WTC11 (cell line): ENCODE measurements at regions not wholly inside any gene's neighbourhood (a gene's known extent, or its start where the extent isn't known, plus 50 kb on each side); places are given as distances from the start of the nearest gene placed in this dataset.

ENCODE experiments used
- ATAC-seq: fragments of 200-7000 bp; cut with Tn5 transposase; 2 replicates; pipeline ENCODE4 v1.10.0; 2021; ENCODE audit warnings: mild to moderate bottlenecking, moderate library complexity
- CTCF ChIA-PET: fragments of 300-600 bp; sonication (Branson Sonifier 250); formaldehyde crosslinking; loops from one replicate; lab custom pipeline; 2021; ENCODE audit warnings: antibody characterized with exemption; lab: Charles Lee
- POLR2A ChIA-PET: fragments of 350-600 bp; sonication (Branson Sonifier 250); formaldehyde crosslinking; loops from one replicate; lab custom pipeline; 2021; ENCODE audit warnings: antibody characterized with exemption; lab: Charles Lee
- DNase-seq: peaks from one replicate; pipeline ENCODE4 v3.0.0; 2021; ENCODE audit warnings: low spot score
- H3K27ac Mint-ChIP-seq: 2 replicates; pipeline ENCODE4 v1.8.0; 2021; ENCODE audit warnings: mixed read lengths
- H3K27me3 Mint-ChIP-seq: 2 replicates; pipeline ENCODE4 v1.8.0; 2021; ENCODE audit warnings: low read depth, mild to moderate bottlenecking, moderate library complexity, mixed read lengths
- H3K36me3 Mint-ChIP-seq: 2 replicates; pipeline ENCODE4 v1.8.0; 2021; ENCODE audit warnings: mixed read lengths
- H3K4me1 Mint-ChIP-seq: 2 replicates; pipeline ENCODE4 v1.8.0; 2022; ENCODE audit warnings: mixed read lengths
- H3K4me3 Mint-ChIP-seq: 2 replicates; pipeline ENCODE4 v1.8.0; 2021; ENCODE audit warnings: mild to moderate bottlenecking, moderate library complexity, mixed read lengths
- H3K9me3 Mint-ChIP-seq: 2 replicates; pipeline ENCODE4 v1.8.0; 2021; ENCODE audit warnings: mixed read lengths
- ATF3 ChIP-seq: sonication (generic); formaldehyde crosslinking; conservative IDR thresholded peaks from 2 replicates; pipeline ENCODE4 v1.8.1; 2022; ENCODE audit warnings: mild to moderate bottlenecking, missing genetic modification reagents
- E2F1 ChIP-seq: sonication (generic); formaldehyde crosslinking; IDR thresholded peaks from 2 replicates; pipeline ENCODE4 v1.8.0; 2022; ENCODE audit warnings: mild to moderate bottlenecking, missing genetic modification reagents
- ETV6 ChIP-seq: sonication (generic); formaldehyde crosslinking; IDR thresholded peaks from 2 replicates; pipeline ENCODE4 v1.8.1; 2022; ENCODE audit warnings: mild to moderate bottlenecking, missing genetic modification reagents
- GTF2I ChIP-seq: fragments of 250-450 bp; sonication (Bioruptor Pico); conservative IDR thresholded peaks from 2 replicates; pipeline ENCODE4 v1.4.0; 2021; ENCODE audit warnings: mild to moderate bottlenecking
- KAT7 ChIP-seq: sonication (generic); formaldehyde crosslinking; IDR thresholded peaks from 2 replicates; pipeline ENCODE4 v1.8.1; 2023; ENCODE audit warnings: missing genetic modification reagents, mild to moderate bottlenecking, borderline replicate concordance
- RELA ChIP-seq: sonication (generic); formaldehyde crosslinking; IDR thresholded peaks from 2 replicates; pipeline ENCODE4 v1.8.1; 2022; ENCODE audit warnings: missing genetic modification reagents, mild to moderate bottlenecking, borderline replicate concordance
- RORB ChIP-seq: fragments of 250-450 bp; sonication (Bioruptor Pico); IDR thresholded peaks from 2 replicates; pipeline ENCODE4 v1.9.0; 2021; ENCODE audit warnings: mild to moderate bottlenecking
- SMAD4 ChIP-seq: sonication (generic); formaldehyde crosslinking; IDR thresholded peaks from 2 replicates; pipeline ENCODE4 v1.8.0; 2022; ENCODE audit warnings: mild to moderate bottlenecking, missing genetic modification reagents
- SOX15 ChIP-seq: fragments of 250-450 bp; sonication (Bioruptor Pico); IDR thresholded peaks from 2 replicates; pipeline ENCODE4 v1.9.0; 2021; ENCODE audit warnings: mild to moderate bottlenecking
- TP53 ChIP-seq: sonication (generic); formaldehyde crosslinking; IDR thresholded peaks from 2 replicates; pipeline ENCODE4 v1.8.1; 2023; ENCODE audit warnings: mild to moderate bottlenecking, missing genetic modification reagents
- ZNF232 ChIP-seq: sonication (generic); formaldehyde crosslinking; IDR thresholded peaks from 2 replicates; pipeline ENCODE4 v1.8.0; 2022; ENCODE audit warnings: mild to moderate bottlenecking, missing genetic modification reagents
- ZNF317 ChIP-seq: sonication (generic); formaldehyde crosslinking; IDR thresholded peaks from 2 replicates; pipeline ENCODE4 v1.8.1; 2023; ENCODE audit warnings: low read depth, mild to moderate bottlenecking, moderate library complexity, missing genetic modification reagents, borderline replicate concordance
- ZNF512 ChIP-seq: sonication (generic); formaldehyde crosslinking; IDR thresholded peaks from 2 replicates; pipeline ENCODE4 v1.8.1; 2022; ENCODE audit warnings: missing genetic modification reagents, borderline replicate concordance
- TF ChIP-seq, protein P1 (sequence below): sonication (generic); formaldehyde crosslinking; IDR thresholded peaks from 2 replicates; pipeline ENCODE4 v1.8.0; 2022; ENCODE audit warnings: missing genetic modification reagents

DNA sequence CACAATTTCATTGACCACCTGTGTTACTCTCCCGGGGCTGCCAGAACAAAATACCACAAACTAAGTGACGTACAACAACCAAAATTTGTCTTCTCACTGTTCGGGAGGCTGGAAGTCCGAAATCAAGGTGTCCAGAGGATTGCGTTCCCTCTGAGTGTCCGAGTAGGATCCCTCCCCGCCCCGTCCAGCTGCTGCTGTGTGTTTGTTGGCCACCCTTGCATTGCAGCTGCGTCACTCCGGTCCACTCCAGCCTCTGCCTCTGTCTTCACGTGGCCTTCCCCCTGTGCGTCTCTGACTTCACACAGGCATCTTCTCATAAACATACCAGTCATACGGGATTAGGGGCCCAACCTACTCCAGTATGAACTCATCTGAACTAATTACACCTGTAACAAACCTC, 251.8 kb upstream of the SMIM21 start (continued):
- no peak for TF ChIP-seq GTF2I (CRISPR knock-in tag)
- no peak for TF ChIP-seq RELA (CRISPR knock-in tag)
- TF ChIP-seq KAT7, result no peak

DNA sequence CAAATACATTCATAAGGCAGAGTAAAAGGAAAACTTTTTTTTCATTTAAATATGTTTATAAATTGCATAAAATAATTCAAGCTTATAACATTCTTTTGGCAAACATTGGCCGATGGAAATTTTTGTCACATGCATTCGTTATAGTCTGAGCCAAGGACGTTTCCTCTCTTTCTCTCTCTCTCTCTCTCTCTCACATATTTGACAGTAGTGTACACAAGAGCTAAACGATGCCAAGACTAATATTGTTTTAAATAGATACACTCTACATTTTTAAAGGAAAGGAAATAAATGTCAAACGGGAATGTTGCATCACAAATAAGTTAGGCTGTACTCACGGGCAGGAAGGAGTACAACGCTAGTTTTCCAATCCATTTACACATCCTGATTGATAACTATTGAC, 251.1 kb upstream of the SMIM21 start:
- Mint-ChIP-seq H3K4me1 (peaks cover 8% of the 10 kb centered on the region), H3K9me3 (peaks cover 5% of the 10 kb centered on the region; the same call in 1 of the 2 replicates), H3K27ac (no peak overlapping the region)
- TF ChIP-seq, protein P1, sequence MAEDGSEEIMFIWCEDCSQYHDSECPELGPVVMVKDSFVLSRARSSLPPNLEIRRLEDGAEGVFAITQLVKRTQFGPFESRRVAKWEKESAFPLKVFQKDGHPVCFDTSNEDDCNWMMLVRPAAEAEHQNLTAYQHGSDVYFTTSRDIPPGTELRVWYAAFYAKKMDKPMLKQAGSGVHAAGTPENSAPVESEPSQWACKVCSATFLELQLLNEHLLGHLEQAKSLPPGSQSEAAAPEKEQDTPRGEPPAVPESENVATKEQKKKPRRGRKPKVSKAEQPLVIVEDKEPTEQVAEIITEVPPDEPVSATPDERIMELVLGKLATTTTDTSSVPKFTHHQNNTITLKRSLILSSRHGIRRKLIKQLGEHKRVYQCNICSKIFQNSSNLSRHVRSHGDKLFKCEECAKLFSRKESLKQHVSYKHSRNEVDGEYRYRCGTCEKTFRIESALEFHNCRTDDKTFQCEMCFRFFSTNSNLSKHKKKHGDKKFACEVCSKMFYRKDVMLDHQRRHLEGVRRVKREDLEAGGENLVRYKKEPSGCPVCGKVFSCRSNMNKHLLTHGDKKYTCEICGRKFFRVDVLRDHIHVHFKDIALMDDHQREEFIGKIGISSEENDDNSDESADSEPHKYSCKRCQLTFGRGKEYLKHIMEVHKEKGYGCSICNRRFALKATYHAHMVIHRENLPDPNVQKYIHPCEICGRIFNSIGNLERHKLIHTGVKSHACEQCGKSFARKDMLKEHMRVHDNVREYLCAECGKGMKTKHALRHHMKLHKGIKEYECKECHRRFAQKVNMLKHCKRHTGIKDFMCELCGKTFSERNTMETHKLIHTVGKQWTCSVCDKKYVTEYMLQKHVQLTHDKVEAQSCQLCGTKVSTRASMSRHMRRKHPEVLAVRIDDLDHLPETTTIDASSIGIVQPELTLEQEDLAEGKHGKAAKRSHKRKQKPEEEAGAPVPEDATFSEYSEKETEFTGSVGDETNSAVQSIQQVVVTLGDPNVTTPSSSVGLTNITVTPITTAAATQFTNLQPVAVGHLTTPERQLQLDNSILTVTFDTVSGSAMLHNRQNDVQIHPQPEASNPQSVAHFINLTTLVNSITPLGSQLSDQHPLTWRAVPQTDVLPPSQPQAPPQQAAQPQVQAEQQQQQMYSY, result no peak
- no peak for TF ChIP-seq ATF3 (CRISPR knock-in tag)
- TF ChIP-seq, all 79 proteins: peak for 0
- no peaks in the 10 kb centered on the region for H3K36me3 Mint-ChIP-seq
- CTCF ChIA-PET, result no interaction called here
- POLR2A ChIA-PET, result no interaction called here
- DNase-seq (no peak), ATAC-seq (no peak)
- no peak overlapping the region for H3K4me3 Mint-ChIP-seq
- H3K27me3 Mint-ChIP-seq, result no peaks in the 10 kb centered on the region; the same call in 1 of the 2 replicates

DNA sequence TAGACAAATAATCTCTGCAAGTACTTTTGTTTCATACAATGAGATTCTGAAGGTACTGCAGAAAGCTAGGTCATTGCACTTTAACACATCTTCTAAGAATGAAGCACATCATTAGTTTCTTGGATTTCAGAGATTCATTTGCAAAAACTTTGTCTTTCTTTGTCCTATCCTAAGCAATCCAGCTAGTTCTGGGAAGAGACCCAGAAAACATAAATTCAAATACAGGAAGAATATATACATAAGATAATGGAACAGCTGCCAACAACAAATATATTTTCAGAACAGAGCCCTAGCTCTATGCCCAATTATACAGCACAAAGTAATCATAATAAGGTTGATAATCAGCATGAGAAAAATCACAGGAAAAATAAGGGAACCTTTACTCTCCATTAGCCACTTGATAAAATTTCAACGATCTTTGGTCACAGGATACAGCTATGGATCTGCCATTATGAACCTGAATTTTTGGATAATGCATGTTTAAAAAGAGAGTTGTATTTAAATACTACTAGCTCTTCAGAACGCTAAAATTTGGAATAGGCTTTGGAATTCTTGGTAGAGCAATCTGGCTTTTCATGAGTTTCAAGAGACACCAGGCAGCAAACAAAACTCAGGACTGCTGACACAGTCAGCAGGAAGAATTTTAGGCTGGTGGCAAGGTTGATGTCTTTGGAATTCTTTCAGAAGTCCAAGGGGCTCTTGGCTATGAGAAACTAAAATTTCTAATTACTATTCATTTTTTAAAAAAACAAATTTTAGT, 250.4 kb upstream of the SMIM21 start:
- DNase-seq (no peak), ATAC-seq (no peak)
- POLR2A ChIA-PET, result no interaction called here
- Mint-ChIP-seq H3K4me1 (peaks cover 8% of the 10 kb centered on the region), H3K9me3 (peaks cover 5% of the 10 kb centered on the region; the same call in 1 of the 2 replicates), H3K4me3 (no peak overlapping the region), H3K27me3 (no peaks in the 10 kb centered on the region; the same call in 1 of the 2 replicates), H3K27ac (no peak overlapping the region), H3K36me3 (no peaks in the 10 kb centered on the region)
- CTCF ChIA-PET, result no interaction called here
- TF ChIP-seq ZNF232 (CRISPR knock-in tag) (no peak), ZNF317 (CRISPR knock-in tag) (no peak), RORB (CRISPR knock-in tag) (no peak), KAT7 (no peak), TP53 (CRISPR knock-in tag) (no peak), SMAD4 (CRISPR knock-in tag) (no peak), SOX15 (CRISPR knock-in tag) (no peak), ZNF512 (CRISPR knock-in tag) (no peak), GTF2I (CRISPR knock-in tag) (no peak), ETV6 (CRISPR knock-in tag) (no peak), E2F1 (CRISPR knock-in tag) (no peak)
